ENCODE measurements at regions not wholly inside any gene's neighbourhood (a gene's known extent, or its start where the extent isn't known, plus 50 kb on each side); places are given as distances from the start of the nearest gene placed in this dataset.

DNA sequence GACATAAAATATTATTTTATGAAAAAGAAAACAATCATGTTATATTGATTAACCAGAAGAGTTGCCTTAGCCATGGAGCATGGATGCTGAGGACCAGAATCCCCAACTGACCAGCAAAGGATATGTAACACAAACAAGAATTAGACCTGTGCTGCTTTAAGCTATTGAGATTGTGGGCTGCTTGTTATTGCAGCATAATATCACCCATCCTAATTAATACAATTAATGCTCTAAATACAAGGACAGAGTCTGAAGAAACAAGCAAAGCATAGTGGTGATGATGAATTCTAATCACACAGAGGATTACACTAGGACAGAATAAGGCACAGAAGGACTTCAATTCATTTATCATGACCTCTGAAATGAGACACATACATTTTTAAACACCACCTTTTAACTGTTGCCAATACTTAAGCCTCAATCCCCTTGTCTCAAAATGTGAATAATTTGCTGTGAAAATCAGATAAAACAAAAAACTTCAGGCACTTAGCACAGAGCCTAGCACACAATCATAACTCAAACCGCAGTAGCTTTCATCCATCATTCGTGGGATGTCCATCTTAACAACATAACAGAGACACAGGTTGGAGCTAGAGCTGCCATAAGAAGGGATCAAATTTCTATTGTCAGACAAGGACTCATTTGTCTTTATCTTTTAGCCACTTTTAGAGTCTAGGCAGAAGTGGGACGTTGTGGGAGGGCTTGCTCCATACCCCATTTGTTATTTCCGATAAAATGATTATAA, 449.6 kb upstream of the DCN start:
- TF ChIP-seq, protein P1, sequence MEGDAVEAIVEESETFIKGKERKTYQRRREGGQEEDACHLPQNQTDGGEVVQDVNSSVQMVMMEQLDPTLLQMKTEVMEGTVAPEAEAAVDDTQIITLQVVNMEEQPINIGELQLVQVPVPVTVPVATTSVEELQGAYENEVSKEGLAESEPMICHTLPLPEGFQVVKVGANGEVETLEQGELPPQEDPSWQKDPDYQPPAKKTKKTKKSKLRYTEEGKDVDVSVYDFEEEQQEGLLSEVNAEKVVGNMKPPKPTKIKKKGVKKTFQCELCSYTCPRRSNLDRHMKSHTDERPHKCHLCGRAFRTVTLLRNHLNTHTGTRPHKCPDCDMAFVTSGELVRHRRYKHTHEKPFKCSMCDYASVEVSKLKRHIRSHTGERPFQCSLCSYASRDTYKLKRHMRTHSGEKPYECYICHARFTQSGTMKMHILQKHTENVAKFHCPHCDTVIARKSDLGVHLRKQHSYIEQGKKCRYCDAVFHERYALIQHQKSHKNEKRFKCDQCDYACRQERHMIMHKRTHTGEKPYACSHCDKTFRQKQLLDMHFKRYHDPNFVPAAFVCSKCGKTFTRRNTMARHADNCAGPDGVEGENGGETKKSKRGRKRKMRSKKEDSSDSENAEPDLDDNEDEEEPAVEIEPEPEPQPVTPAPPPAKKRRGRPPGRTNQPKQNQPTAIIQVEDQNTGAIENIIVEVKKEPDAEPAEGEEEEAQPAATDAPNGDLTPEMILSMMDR (IDR thresholded peaks at IDR 0.05; ENCODE audit: poor library complexity) = no peak
- TF ChIP-seq EZH2 (IDR thresholded peaks at IDR 0.05; ENCODE audit: borderline replicate concordance) = no peak

Data from hepatocyte (in vitro differentiated cells).